ENCODE measurements at regions not wholly inside any gene's neighbourhood (a gene's known extent, or its start where the extent isn't known, plus 50 kb on each side); places are given as distances from the start of the nearest gene placed in this dataset.

DNA sequence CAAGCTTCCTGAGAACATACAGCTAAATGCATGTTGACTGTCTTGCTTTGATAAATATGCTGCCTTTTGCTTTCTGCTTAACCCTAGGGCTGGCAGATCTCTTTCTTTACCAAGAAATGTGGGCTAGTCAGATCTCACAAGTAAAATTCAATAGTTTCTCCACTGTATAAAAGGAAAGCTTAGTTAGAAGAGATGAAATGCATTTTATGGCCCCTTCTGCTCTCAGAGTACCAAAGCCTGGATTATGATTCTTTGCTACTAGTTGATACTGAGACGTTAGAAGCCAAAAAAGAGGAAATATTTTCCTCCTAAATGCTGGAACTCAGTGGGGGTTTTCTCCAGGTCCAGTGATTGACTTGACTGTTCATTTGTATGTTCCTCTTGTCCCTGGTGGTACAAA lies 552.7 kb downstream of the SNAPC1 start:
- intact Hi-C loops (cut with DNase I; ENCODE audit: low total_unique reads) (no loop called here), in situ Hi-C loops (cut with MboI; ENCODE audit: low sequenced_read_pairs in 4 of 4) (no loop called here)
- Histone ChIP-seq H3K27ac (no peak overlapping the region), H3K4me1 (no peaks in the 10 kb centered on the region), H3K36me3 (no peaks in the 10 kb centered on the region), H3K9me3 (no peaks in the 10 kb centered on the region), H3K4me3 (no peak overlapping the region), H3K27me3 (no peaks in the 10 kb centered on the region)
- DNase-seq (no peak), ATAC-seq (no peak)
- TF ChIP-seq POLR2A (IDR thresholded peaks at IDR 0.05): no peak
- TF ChIP-seq, protein P1, sequence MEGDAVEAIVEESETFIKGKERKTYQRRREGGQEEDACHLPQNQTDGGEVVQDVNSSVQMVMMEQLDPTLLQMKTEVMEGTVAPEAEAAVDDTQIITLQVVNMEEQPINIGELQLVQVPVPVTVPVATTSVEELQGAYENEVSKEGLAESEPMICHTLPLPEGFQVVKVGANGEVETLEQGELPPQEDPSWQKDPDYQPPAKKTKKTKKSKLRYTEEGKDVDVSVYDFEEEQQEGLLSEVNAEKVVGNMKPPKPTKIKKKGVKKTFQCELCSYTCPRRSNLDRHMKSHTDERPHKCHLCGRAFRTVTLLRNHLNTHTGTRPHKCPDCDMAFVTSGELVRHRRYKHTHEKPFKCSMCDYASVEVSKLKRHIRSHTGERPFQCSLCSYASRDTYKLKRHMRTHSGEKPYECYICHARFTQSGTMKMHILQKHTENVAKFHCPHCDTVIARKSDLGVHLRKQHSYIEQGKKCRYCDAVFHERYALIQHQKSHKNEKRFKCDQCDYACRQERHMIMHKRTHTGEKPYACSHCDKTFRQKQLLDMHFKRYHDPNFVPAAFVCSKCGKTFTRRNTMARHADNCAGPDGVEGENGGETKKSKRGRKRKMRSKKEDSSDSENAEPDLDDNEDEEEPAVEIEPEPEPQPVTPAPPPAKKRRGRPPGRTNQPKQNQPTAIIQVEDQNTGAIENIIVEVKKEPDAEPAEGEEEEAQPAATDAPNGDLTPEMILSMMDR (IDR thresholded peaks at IDR 0.05 in 4 of 5, conservative IDR thresholded peaks at IDR 0.05 in 1 of 5): no peak

DNA sequence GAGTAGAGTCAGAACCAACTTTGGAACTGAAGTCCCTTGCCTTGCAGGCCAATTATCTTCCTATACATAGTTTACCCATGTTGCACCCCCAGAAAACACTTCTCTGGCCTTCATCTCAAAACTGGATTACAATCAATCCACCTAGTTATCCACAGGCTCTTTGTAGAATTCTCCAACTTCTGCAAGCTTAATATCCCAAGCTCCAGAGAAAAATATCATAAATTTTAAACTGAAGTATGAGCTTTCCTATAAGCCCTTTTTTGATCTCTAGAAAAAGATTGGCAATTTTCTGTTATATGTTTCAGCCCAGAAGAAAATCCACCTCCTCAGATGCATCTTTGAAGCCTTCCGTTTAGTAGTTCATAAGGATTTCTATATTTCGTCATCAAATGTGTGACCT lies 553.4 kb downstream of the SNAPC1 start:
- TF ChIP-seq, protein P1 (IDR thresholded peaks at IDR 0.05 in 4 of 5, conservative IDR thresholded peaks at IDR 0.05 in 1 of 5): no peak
- TF ChIP-seq POLR2A (IDR thresholded peaks at IDR 0.05): no peak
- Histone ChIP-seq H3K4me3 (no peak overlapping the region), H3K9me3 (no peaks in the 10 kb centered on the region), H3K27ac (no peak overlapping the region), H3K36me3 (no peaks in the 10 kb centered on the region), H3K27me3 (no peaks in the 10 kb centered on the region), H3K4me1 (no peaks in the 10 kb centered on the region)
- ATAC-seq (no peak), DNase-seq (no peak)
- in situ Hi-C loops (cut with MboI; ENCODE audit: low sequenced_read_pairs in 4 of 4) (no loop called here), intact Hi-C loops (cut with DNase I; ENCODE audit: low total_unique reads) (no loop called here)

DNA sequence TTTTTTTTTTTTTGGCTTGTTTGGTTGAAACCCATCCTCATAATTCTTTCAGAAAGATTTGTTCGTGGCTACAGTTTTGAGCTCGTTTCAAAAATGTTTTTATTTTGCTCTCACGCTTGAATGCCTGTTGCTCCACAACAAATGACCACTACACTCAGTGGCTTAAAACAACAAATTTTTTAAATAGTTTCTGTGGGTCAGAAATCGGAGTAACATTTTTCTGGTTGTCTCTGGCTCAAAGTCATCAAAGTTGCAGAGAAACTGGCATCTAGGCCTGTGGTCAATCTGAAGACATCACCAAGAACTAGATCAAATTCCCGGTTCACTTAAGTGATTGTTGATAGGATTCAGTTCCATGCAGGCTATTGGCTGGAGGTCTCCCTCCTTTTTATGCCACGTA lies 560.0 kb downstream of the SNAPC1 start:
- H3K27me3 ChIP-seq: no peaks in the 10 kb centered on the region
- intact Hi-C loops (cut with DNase I; ENCODE audit: low total_unique reads): no loop called here
- TF ChIP-seq POLR2A (IDR thresholded peaks at IDR 0.05): no peak
- TF ChIP-seq, protein P1 (IDR thresholded peaks at IDR 0.05 in 4 of 5, conservative IDR thresholded peaks at IDR 0.05 in 1 of 5): no peak
- H3K9me3 ChIP-seq: no peaks in the 10 kb centered on the region
- no peak overlapping the region for H3K4me3 ChIP-seq
- no peak for DNase-seq
- in situ Hi-C loops (cut with MboI; ENCODE audit: low sequenced_read_pairs in 4 of 4): no loop called here
- no peak for ATAC-seq
- no peaks in the 10 kb centered on the region for H3K4me1 ChIP-seq
- H3K27ac ChIP-seq: no peak overlapping the region
- no peaks in the 10 kb centered on the region for H3K36me3 ChIP-seq

DNA sequence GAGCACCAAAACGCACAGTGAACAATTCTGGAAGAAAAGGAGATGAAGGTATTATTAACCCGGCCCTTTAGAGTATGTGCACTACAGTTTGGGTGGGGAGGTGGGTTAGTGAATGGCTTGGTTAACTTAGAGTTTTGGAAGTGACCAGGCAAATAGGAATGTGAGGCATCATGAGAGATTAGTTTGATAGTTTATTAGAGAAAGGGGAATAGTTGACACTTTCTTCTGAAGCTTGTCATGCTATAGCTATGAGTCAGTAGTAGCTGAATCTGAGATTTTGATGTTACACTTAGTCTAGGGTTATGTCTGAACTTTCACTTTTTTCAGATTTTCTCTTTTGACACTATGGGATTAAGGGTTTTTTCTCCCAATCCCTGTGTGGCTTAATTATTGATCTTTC lies 567.2 kb downstream of the SNAPC1 start:
- ATAC-seq: no peak
- Histone ChIP-seq H3K27ac (no peak overlapping the region), H3K36me3 (no peaks in the 10 kb centered on the region), H3K4me1 (no peaks in the 10 kb centered on the region), H3K4me3 (no peak overlapping the region), H3K9me3 (no peaks in the 10 kb centered on the region), H3K27me3 (no peaks in the 10 kb centered on the region)
- DNase-seq: no peak
- in situ Hi-C loops (cut with MboI; ENCODE audit: low sequenced_read_pairs in 4 of 4) (no loop called here), intact Hi-C loops (cut with DNase I; ENCODE audit: low total_unique reads) (no loop called here)
- TF ChIP-seq, protein P1 (IDR thresholded peaks at IDR 0.05 in 4 of 5, conservative IDR thresholded peaks at IDR 0.05 in 1 of 5): no peak
- TF ChIP-seq POLR2A (IDR thresholded peaks at IDR 0.05): no peak

DNA sequence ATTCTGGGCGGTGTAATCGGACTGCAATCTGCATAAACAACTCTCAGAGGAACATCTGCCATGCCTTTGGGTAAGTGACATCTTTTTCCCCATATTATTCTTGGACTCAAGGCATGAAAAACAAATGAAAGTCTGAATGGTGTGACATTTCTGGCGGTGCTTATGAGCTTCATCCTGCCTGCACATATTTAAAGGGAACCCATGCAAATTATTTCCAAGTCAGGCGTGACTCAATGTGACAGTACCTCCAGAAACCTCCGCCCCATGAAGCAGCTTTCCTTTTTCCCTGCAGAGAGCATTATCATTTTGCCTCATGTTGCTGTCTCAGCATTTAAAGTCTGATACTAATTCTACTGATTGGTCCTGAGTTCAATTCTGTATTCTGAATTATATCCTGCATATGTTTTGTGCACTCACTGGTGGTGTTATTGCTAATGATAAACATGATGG lies 585.4 kb downstream of the SNAPC1 start:
- H3K4me1 ChIP-seq: no peaks in the 10 kb centered on the region
- no peaks in the 10 kb centered on the region for H3K9me3 ChIP-seq
- intact Hi-C loops (cut with DNase I; ENCODE audit: low total_unique reads) (no loop called here), in situ Hi-C loops (cut with MboI; ENCODE audit: low sequenced_read_pairs in 4 of 4) (no loop called here)
- TF ChIP-seq POLR2A (IDR thresholded peaks at IDR 0.05): no peak
- TF ChIP-seq, protein P1 (IDR thresholded peaks at IDR 0.05 in 4 of 5, conservative IDR thresholded peaks at IDR 0.05 in 1 of 5): no peak
- no peaks in the 10 kb centered on the region for H3K36me3 ChIP-seq
- DNase-seq (no peak), ATAC-seq (no peak)
- no peak overlapping the region for H3K27ac ChIP-seq
- no peak overlapping the region for H3K4me3 ChIP-seq
- H3K27me3 ChIP-seq: no peaks in the 10 kb centered on the region
